Stomach (tissue), 8 donors: ENCODE measurements at regions not wholly inside any gene's neighbourhood (a gene's known extent, or its start where the extent isn't known, plus 50 kb on each side); places are given as distances from the start of the nearest gene placed in this dataset.

ENCODE experiments used
- DNase-seq, 2 donors: peaks; one replicate each; pipeline versions ENCODE4 v3.0.0 to v3.0.0-alpha.2; 2013 to 2019
- H3K27ac ChIP-seq, 5 donors: fragments of 200-600 bp in 4 of 5; sonication (generic) in 4 of 5; one replicate each; pipeline ENCODE4 v1.5.1; 2013 to 2019; ENCODE audit warnings: mild to moderate bottlenecking in 1 of 5, moderate library complexity in 1 of 5
- H3K27me3 ChIP-seq, 3 donors: fragments of 200-600 bp; sonication (generic); one replicate each; pipeline ENCODE4 v1.5.1; 2017 to 2019; ENCODE audit warnings: mixed run types in 1 of 3
- H3K36me3 ChIP-seq, 4 donors: fragments of 200-600 bp; sonication (generic); 1 replicate in 3 of 4; 2 replicates in 1 of 4; pipeline ENCODE4 v1.5.1; 2016 to 2019
- H3K4me1 ChIP-seq, 4 donors: fragments of 200-600 bp; sonication (generic); one replicate each; pipeline ENCODE4 v1.5.1; 2016 to 2019
- H3K4me3 ChIP-seq, 4 donors: fragments of 200-600 bp; sonication (generic) in 3 of 4; one replicate each; pipeline ENCODE4 v1.5.1; 2016 to 2019; ENCODE audit warnings: mild to moderate bottlenecking in 1 of 4
- H3K9me3 ChIP-seq, 4 donors: fragments of 200-600 bp; sonication (generic); one replicate each; pipeline ENCODE4 v1.5.1; 2016 to 2019
- EP300 ChIP-seq: sonication (generic); formaldehyde crosslinking; IDR thresholded peaks from one replicate; pipeline ENCODE4 v1.6.1; 2017; ENCODE audit warnings: antibody characterized with exemption
- POLR2A ChIP-seq, 4 donors: fragments of 450-650 bp; IDR thresholded peaks; one replicate each; pipeline ENCODE4 v1.6.1; 2016; ENCODE audit warnings: antibody characterized with exemption in 4 of 4, control low read depth in 2 of 4, mild to moderate bottlenecking in 1 of 4, moderate library complexity in 1 of 4
- POLR2AphosphoS5 ChIP-seq, 3 donors: sonication (generic); formaldehyde crosslinking; IDR thresholded peaks; one replicate each; pipeline ENCODE4 v1.6.1; 2016; ENCODE audit warnings: antibody characterized with exemption in 3 of 3
- WGBS, 5 donors: extraction: QIAGEN DNeasy Blood & Tissue Kit in 3 of 5; methylation state at CpG; one replicate each; pipeline versions ENCODE4 v1.1.5 to v1.1.7; 2013 to 2018; 5-methylcytosine and 5-hydroxymethylcytosine counted together
- intact Hi-C: fragments of 100-400 bp; cut with DNase I; formaldehyde crosslinking; loops from one replicate; pipeline ENCODE4 v1.15.1; 2023; ENCODE audit warnings: low total_unique reads
- TF ChIP-seq, protein P1 (sequence below), 7 experiments: fragments of 450-650 bp in 4 of 7; fragments of 200-600 bp in 3 of 7; sonication (generic) in 3 of 7; IDR thresholded peaks; one replicate each; pipeline ENCODE4 v1.5.1; 2016 to 2019; ENCODE audit warnings: antibody characterized with exemption in 7 of 7, control low read depth in 2 of 7, mild to moderate bottlenecking in 1 of 7
- donor health status: healthy with polysubstance abuse.
- donor health status: Bipolar disorder and iron deficiency.
- donor health status: healthy.

DNA sequence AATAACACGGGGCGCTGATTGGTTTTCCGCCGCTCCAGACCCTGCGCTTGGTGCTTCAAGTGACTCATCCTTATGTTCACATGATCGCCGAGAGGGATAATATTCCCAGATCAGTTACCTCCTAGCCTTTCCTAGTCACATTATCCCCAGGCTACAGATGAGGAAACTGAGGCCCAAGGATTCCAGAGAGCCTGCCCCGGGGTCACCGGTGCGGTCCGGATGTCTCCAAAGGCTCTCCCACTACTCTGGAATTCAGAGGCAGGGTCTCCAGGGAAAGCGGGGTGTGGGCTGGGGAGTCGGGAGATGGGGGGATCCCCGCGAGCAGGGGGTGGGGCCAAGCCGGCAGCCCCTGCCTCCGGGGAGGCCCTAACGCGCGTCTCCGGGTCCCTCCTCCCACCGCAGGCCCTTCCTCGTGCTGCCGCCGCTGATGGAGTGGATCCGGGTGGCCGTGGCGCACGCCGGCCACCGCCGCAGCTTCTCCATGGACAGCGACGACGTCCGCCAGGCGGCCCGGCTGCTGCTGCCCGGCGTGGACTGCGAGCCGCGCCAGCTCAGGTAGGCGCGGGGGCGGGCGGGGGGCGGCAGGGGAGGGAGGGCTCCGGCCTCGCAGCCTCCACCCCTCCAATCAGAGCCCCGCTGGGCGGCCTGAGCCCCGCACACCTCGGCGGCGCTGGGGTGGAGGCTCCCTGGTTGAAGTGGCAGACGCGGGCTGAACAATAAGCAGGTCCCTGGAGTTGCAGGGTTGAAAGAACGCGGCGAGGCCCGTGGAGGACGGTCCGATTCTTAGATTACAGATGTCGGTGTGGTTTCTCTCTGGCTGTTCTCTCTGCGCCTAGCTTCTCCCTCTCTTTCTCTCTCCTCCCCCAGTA is 104.6 kb upstream of the PWP1 start:
- no peaks in the 10 kb centered on the region for H3K36me3 ChIP-seq
- no peak overlapping the region for H3K27ac ChIP-seq
- intact Hi-C loops: no loop called here
- H3K27me3 ChIP-seq: peaks cover 3 to 55% (median 19%) of the 10 kb centered on the region in 3 donors
- DNase-seq: peak in 1 of 2 donors; percentile 54
- no peak for TF ChIP-seq EP300
- no peak for TF ChIP-seq POLR2AphosphoS5 (IDR thresholded peaks at IDR 0.05)
- no peak for TF ChIP-seq POLR2A (IDR thresholded peaks at IDR 0.05)
- TF ChIP-seq, protein P1, sequence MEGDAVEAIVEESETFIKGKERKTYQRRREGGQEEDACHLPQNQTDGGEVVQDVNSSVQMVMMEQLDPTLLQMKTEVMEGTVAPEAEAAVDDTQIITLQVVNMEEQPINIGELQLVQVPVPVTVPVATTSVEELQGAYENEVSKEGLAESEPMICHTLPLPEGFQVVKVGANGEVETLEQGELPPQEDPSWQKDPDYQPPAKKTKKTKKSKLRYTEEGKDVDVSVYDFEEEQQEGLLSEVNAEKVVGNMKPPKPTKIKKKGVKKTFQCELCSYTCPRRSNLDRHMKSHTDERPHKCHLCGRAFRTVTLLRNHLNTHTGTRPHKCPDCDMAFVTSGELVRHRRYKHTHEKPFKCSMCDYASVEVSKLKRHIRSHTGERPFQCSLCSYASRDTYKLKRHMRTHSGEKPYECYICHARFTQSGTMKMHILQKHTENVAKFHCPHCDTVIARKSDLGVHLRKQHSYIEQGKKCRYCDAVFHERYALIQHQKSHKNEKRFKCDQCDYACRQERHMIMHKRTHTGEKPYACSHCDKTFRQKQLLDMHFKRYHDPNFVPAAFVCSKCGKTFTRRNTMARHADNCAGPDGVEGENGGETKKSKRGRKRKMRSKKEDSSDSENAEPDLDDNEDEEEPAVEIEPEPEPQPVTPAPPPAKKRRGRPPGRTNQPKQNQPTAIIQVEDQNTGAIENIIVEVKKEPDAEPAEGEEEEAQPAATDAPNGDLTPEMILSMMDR (IDR thresholded peaks at IDR 0.05): no peak
- H3K4me3 ChIP-seq: peak overlapping the region in 2 of 4 donors; percentile 9 to 27
- peaks cover 0 to 8% (median 7%) of the 10 kb centered on the region in 4 donors for H3K4me1 ChIP-seq
- 23 to 35% (median 25%) methylated on average over 45 to 65 of the region's 66 CpGs for WGBS, 5 donors
- H3K9me3 ChIP-seq: no peaks in the 10 kb centered on the region

DNA sequence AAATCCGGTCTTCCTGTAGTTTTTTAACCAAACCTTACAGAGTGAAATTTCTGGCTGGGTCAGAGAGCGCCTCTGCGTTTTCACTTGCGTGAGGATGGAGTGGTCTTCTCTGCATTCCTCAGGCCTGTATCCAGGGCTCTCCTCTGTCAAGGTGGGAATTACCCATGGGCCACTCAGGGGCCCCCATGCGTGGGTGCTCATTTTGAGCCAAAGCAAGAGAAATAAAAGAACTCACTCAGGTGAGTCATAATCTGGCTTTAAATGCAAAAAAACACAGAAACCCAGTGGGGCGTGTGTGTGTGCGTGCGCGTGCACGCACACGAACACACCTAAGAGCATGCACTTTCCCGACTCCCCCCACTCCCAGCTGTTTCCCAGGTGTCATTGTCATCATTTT is 104.0 kb upstream of the PWP1 start:
- Histone ChIP-seq H3K4me1 (peaks cover 0 to 8% (median 7%) of the 10 kb centered on the region in 4 donors), H3K36me3 (no peaks in the 10 kb centered on the region), H3K27ac (no peak overlapping the region), H3K27me3 (peaks cover 3 to 59% (median 19%) of the 10 kb centered on the region in 3 donors), H3K9me3 (no peaks in the 10 kb centered on the region), H3K4me3 (no peak overlapping the region)
- 61 to 76% (median 66%) methylated on average over 12 of the region's 12 CpGs for WGBS, 5 donors
- TF ChIP-seq, protein P1 (IDR thresholded peaks at IDR 0.05): no peak
- TF ChIP-seq POLR2AphosphoS5 (IDR thresholded peaks at IDR 0.05) (no peak), POLR2A (IDR thresholded peaks at IDR 0.05) (no peak), EP300 (no peak)
- DNase-seq: no peak
- intact Hi-C loops: no loop called here

DNA sequence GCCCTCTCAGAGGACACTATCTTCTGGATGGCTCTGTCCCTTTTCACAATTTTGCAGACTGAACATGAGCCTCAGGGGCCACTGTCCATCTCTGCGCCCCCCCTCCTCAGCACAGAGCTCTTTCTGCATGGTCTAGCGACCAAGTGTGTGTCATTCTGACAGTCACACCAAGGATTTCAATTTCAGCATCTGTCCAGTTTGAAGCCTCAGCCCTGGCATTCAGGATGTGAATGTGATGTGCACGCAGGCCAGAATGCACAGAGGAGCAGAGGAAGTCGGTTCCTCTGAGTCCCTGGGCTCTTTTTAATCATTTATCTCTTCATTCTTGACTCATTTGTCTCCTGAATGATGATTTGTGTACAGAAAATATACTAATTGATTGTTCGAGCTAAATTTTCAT is 102.0 kb upstream of the PWP1 start:
- Histone ChIP-seq H3K4me1 (peaks cover 0 to 8% (median 7%) of the 10 kb centered on the region in 4 donors), H3K36me3 (no peaks in the 10 kb centered on the region), H3K27ac (no peak overlapping the region), H3K4me3 (no peak overlapping the region), H3K9me3 (peaks cover 4 to 17% (median 14%) of the 10 kb centered on the region in 4 donors), H3K27me3 (peaks cover 3 to 62% (median 19%) of the 10 kb centered on the region in 3 donors)
- WGBS, 5 donors: 73 to 84% (median 76%) methylated on average over 5 of the region's 5 CpGs
- DNase-seq: no peak
- intact Hi-C loops: no loop called here
- TF ChIP-seq POLR2A (IDR thresholded peaks at IDR 0.05) (no peak), POLR2AphosphoS5 (IDR thresholded peaks at IDR 0.05) (no peak), EP300 (no peak)
- TF ChIP-seq, protein P1 (IDR thresholded peaks at IDR 0.05): no peak

DNA sequence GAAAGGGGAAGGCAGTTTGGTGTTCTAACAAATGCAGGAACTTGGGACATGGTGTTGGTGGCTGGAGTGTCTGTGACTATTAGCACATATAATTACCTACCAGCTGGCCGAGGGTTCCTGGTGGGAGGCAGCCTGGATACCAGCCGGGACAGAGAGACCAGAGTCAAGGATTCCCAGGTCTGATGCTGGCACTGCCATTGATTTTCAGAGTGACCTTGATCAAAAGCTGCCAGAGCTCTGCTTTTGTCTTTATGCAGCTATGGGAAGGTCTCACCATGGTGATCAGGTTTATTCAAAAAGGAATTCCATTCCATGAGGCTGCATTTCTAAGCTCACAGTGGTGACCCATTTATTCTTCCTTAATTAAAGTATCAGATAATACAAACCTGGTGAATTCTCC is 101.0 kb upstream of the PWP1 start:
- no peak for DNase-seq
- H3K4me3 ChIP-seq: no peak overlapping the region
- peaks cover 3 to 59% (median 19%) of the 10 kb centered on the region in 3 donors for H3K27me3 ChIP-seq
- H3K4me1 ChIP-seq: peaks cover 0 to 8% (median 7%) of the 10 kb centered on the region in 4 donors
- intact Hi-C loops: no loop called here
- 46 to 77% (median 70%) methylated on average over 2 of the region's 2 CpGs for WGBS, 5 donors
- peaks cover 4 to 22% (median 14%) of the 10 kb centered on the region in 4 donors for H3K9me3 ChIP-seq
- no peaks in the 10 kb centered on the region for H3K36me3 ChIP-seq
- no peak overlapping the region for H3K27ac ChIP-seq
- TF ChIP-seq POLR2A (IDR thresholded peaks at IDR 0.05) (no peak), POLR2AphosphoS5 (IDR thresholded peaks at IDR 0.05) (no peak), EP300 (no peak)
- TF ChIP-seq, protein P1 (IDR thresholded peaks at IDR 0.05): no peak
